ENCODE measurements at regions not wholly inside any gene's neighbourhood (a gene's known extent, or its start where the extent isn't known, plus 50 kb on each side); places are given as distances from the start of the nearest gene placed in this dataset.
"Not testable (repeated sequence)": the region's sequence is repeated elsewhere in the genome, so short reads cannot be mapped to it uniquely, and the experiment has no call there.

- no peak for TF ChIP-seq CTCF (conservative IDR thresholded peaks at IDR 0.05; ENCODE audit: low read length)
- DNase-seq (ENCODE audit: low read depth): no peak
- no peak overlapping the region for H3K4me3 ChIP-seq (ENCODE audit: low read length)
Measured at GRCh38 chr5:36768450-36768849, 108.1 kb upstream of the NIPBL start.

GRCh38 chr5:36769129-36769770, 107.3 kb upstream of the NIPBL start:
- no peak overlapping the region for H3K4me3 ChIP-seq (ENCODE audit: low read length)
- no peak for TF ChIP-seq CTCF (conservative IDR thresholded peaks at IDR 0.05; ENCODE audit: low read length)

GRCh38 chr5:36770125-36770524, 106.4 kb upstream of the NIPBL start:
- TF ChIP-seq CTCF (conservative IDR thresholded peaks at IDR 0.05; ENCODE audit: low read length): no peak
- no peak overlapping the region for H3K4me3 ChIP-seq (ENCODE audit: low read length)
- DNase-seq (ENCODE audit: low read depth): no peak

More at GRCh38 chr5:36769129-36769770, 107.3 kb upstream of the NIPBL start:
- DNase-seq (ENCODE audit: low read depth): no peak

- H3K4me3 ChIP-seq (ENCODE audit: low read length): no peak overlapping the region
- DNase-seq (ENCODE audit: low read depth): no peak
- no peak for TF ChIP-seq CTCF (conservative IDR thresholded peaks at IDR 0.05; ENCODE audit: low read length)
Measured at GRCh38 chr5:36772276-36773140, 104.1 kb upstream of the NIPBL start.

- peak; percentile 6 for DNase-seq (ENCODE audit: low read depth)
- H3K4me3 ChIP-seq (ENCODE audit: low read length): no peak overlapping the region
- peak; percentile 38 for TF ChIP-seq CTCF (conservative IDR thresholded peaks at IDR 0.05; ENCODE audit: low read length)
Measured at GRCh38 chr5:36777105-36777757, 99.3 kb upstream of the NIPBL start.

- TF ChIP-seq CTCF (conservative IDR thresholded peaks at IDR 0.05; ENCODE audit: low read length): no peak
- H3K4me3 ChIP-seq (ENCODE audit: low read length): no peak overlapping the region
- no peak for DNase-seq (ENCODE audit: low read depth)
Measured at GRCh38 chr5:36778336-36778735, 98.2 kb upstream of the NIPBL start.

GRCh38 chr5:36782612-36783011, 94.0 kb upstream of the NIPBL start:
- H3K4me3 ChIP-seq (ENCODE audit: low read length); DNase-seq (ENCODE audit: low read depth): not testable (repeated sequence)

Measured in AG10803 (cell line).